Lower lobe of right lung (tissue), 2 donors: ENCODE measurements at regions not wholly inside any gene's neighbourhood (a gene's known extent, or its start where the extent isn't known, plus 50 kb on each side); places are given as distances from the start of the nearest gene placed in this dataset.

Source experiments
- ATAC-seq, 2 donors: fragments of 200-7000 bp; cut with Tn5 transposase; one replicate each; pipeline ENCODE4 v1.9.1; 2020 to 2022; ENCODE audit warnings: mild to moderate bottlenecking in 2 of 2, moderate library complexity in 2 of 2
- DNase-seq: peaks from one replicate; pipeline ENCODE4 v3.0.0-alpha.2; 2020
- H3K27ac ChIP-seq: fragments of 200-600 bp; one replicate; pipeline ENCODE4 v1.8.0; 2022
- H3K27me3 ChIP-seq: fragments of 200-600 bp; one replicate; pipeline ENCODE4 v1.8.0; 2022; ENCODE audit warnings: low read depth
- H3K36me3 ChIP-seq: fragments of 200-600 bp; one replicate; pipeline ENCODE4 v1.8.0; 2022; ENCODE audit warnings: mild to moderate bottlenecking
- H3K4me1 ChIP-seq: fragments of 200-600 bp; one replicate; pipeline ENCODE4 v1.8.0; 2022
- H3K4me3 ChIP-seq: fragments of 200-600 bp; one replicate; pipeline ENCODE4 v1.8.0; 2022; ENCODE audit warnings: mild to moderate bottlenecking
- H3K9me3 ChIP-seq: fragments of 200-600 bp; one replicate; pipeline ENCODE4 v1.8.0; 2022
- CTCF ChIP-seq: fragments of 200-600 bp; IDR thresholded peaks from one replicate; pipeline ENCODE4 v1.8.0; 2022; ENCODE audit warnings: antibody characterized with exemption, mild to moderate bottlenecking
- intact Hi-C: fragments of 100-400 bp; cut with DNase I; formaldehyde crosslinking; loops from one replicate; pipeline ENCODE4 v1.11.0; 2022
- donor health status: DM: no; HTN: yes; CAD: no; lungs with severe emphysema.

- Histone ChIP-seq H3K27ac (no peak overlapping the region), H3K4me1 (no peaks in the 10 kb centered on the region), H3K4me3 (no peak overlapping the region), H3K27me3 (no peaks in the 10 kb centered on the region), H3K9me3 (no peaks in the 10 kb centered on the region), H3K36me3 (no peaks in the 10 kb centered on the region)
- DNase-seq (no peak), ATAC-seq (no peak)
- TF ChIP-seq CTCF, result no peak
- intact Hi-C loops, result no loop called here
Measured at GRCh38 chr4:111120191-111120590, 497.3 kb upstream of the PITX2 start.

- intact Hi-C loops, result no loop called here
- Histone ChIP-seq H3K27me3 (no peaks in the 10 kb centered on the region), H3K9me3 (no peaks in the 10 kb centered on the region), H3K36me3 (no peaks in the 10 kb centered on the region), H3K27ac (no peak overlapping the region), H3K4me3 (no peak overlapping the region), H3K4me1 (no peaks in the 10 kb centered on the region)
- ATAC-seq (no peak), DNase-seq (no peak)
- TF ChIP-seq CTCF, result no peak
Measured at GRCh38 chr4:111126340-111126739, 503.5 kb upstream of the PITX2 start.

GRCh38 chr4:111127841-111128240, 505.0 kb upstream of the PITX2 start:
- Histone ChIP-seq H3K36me3 (no peaks in the 10 kb centered on the region), H3K9me3 (no peaks in the 10 kb centered on the region), H3K27ac (no peak overlapping the region), H3K27me3 (no peaks in the 10 kb centered on the region), H3K4me1 (no peaks in the 10 kb centered on the region), H3K4me3 (no peak overlapping the region)
- DNase-seq (no peak), ATAC-seq (no peak)
- no peak for TF ChIP-seq CTCF
- intact Hi-C loops, result no loop called here

- no peak overlapping the region for H3K4me3 ChIP-seq
Measured at GRCh38 chr4:111128327-111128726, 505.4 kb upstream of the PITX2 start.

GRCh38 chr4:111136438-111136837, 513.6 kb upstream of the PITX2 start:
- DNase-seq (no peak), ATAC-seq (no peak)
- no peak for TF ChIP-seq CTCF
- no peaks in the 10 kb centered on the region for H3K27me3 ChIP-seq
- H3K27ac ChIP-seq, result no peak overlapping the region
- no peaks in the 10 kb centered on the region for H3K36me3 ChIP-seq
- intact Hi-C loops, result no loop called here
- no peaks in the 10 kb centered on the region for H3K4me1 ChIP-seq
- no peaks in the 10 kb centered on the region for H3K9me3 ChIP-seq
- H3K4me3 ChIP-seq, result no peak overlapping the region

More at GRCh38 chr4:111128327-111128726, 505.4 kb upstream of the PITX2 start:
- no peak for TF ChIP-seq CTCF
- Histone ChIP-seq H3K27me3 (no peaks in the 10 kb centered on the region), H3K4me1 (no peaks in the 10 kb centered on the region), H3K36me3 (no peaks in the 10 kb centered on the region), H3K9me3 (no peaks in the 10 kb centered on the region), H3K27ac (no peak overlapping the region)
- DNase-seq (no peak), ATAC-seq (no peak)
- intact Hi-C loops, result no loop called here

- DNase-seq, result no peak
- H3K4me3 ChIP-seq, result no peak overlapping the region
- H3K27me3 ChIP-seq, result no peaks in the 10 kb centered on the region
- intact Hi-C loops, result no loop called here
- ATAC-seq, result no peak
- H3K9me3 ChIP-seq, result no peaks in the 10 kb centered on the region
- TF ChIP-seq CTCF, result no peak
- H3K4me1 ChIP-seq, result no peaks in the 10 kb centered on the region
- H3K36me3 ChIP-seq, result no peaks in the 10 kb centered on the region
- H3K27ac ChIP-seq, result no peak overlapping the region
Measured at GRCh38 chr4:111136967-111137366, 514.1 kb upstream of the PITX2 start.
